Suprapubic skin (tissue), 4 donors: ENCODE measurements at regions not wholly inside any gene's neighbourhood (a gene's known extent, or its start where the extent isn't known, plus 50 kb on each side); places are given as distances from the start of the nearest gene placed in this dataset.

Experiments used
- CTCF ChIP-seq, 2 donors: fragments of 200-600 bp in 1 of 2; fragments of 450-650 bp in 1 of 2; sonication (generic) in 1 of 2; IDR thresholded peaks; one replicate each; pipeline ENCODE4 v1.5.1; 2016 to 2019; ENCODE audit warnings: antibody characterized with exemption in 2 of 2, mild to moderate bottlenecking in 1 of 2, moderate library complexity in 1 of 2
- POLR2A ChIP-seq, 2 donors: fragments of 450-650 bp; IDR thresholded peaks; one replicate each; pipeline ENCODE4 v1.6.1; 2017; ENCODE audit warnings: antibody characterized with exemption in 2 of 2, mild to moderate bottlenecking in 2 of 2, moderate library complexity in 2 of 2
- POLR2AphosphoS5 ChIP-seq, 3 donors: sonication (generic); formaldehyde crosslinking; IDR thresholded peaks; one replicate each; pipeline ENCODE4 v1.6.1; 2017; ENCODE audit warnings: antibody characterized with exemption in 3 of 3

GRCh38 chr9:79824265-79824664 is 252.5 kb downstream of the TLE4 start:
- TF ChIP-seq CTCF (IDR thresholded peaks at IDR 0.05), result no peak
- no peak for TF ChIP-seq POLR2A (IDR thresholded peaks at IDR 0.05)
- TF ChIP-seq POLR2AphosphoS5 (IDR thresholded peaks at IDR 0.05), result no peak
